Keratinocyte (primary cell): ENCODE measurements at regions not wholly inside any gene's neighbourhood (a gene's known extent, or its start where the extent isn't known, plus 50 kb on each side); places are given as distances from the start of the nearest gene placed in this dataset.

Experiments used
- EZH2 ChIP-seq: IDR thresholded peaks from one replicate; pipeline ENCODE4 v1.6.1; 2012; ENCODE audit warnings: inconsistent platforms, mild to moderate bottlenecking, low read length, moderate library complexity
- TF ChIP-seq, protein P1 (sequence below), 3 experiments: IDR thresholded peaks in 1 of 3; conservative IDR thresholded peaks in 1 of 3; optimal IDR thresholded peaks in 1 of 3; 2 replicates in 2 of 3; 3 replicates in 1 of 3; pipeline versions ENCODE3 to v1.5.1; 2011; ENCODE audit warnings: low read length in 3 of 3, mild to moderate bottlenecking in 3 of 3, moderate library complexity in 2 of 3, control low read depth in 1 of 3, inconsistent platforms in 1 of 3; ENCODE audit not compliant: insufficient read depth in 2 of 3; ENCODE audit errors: extremely low read depth in 1 of 3

DNA sequence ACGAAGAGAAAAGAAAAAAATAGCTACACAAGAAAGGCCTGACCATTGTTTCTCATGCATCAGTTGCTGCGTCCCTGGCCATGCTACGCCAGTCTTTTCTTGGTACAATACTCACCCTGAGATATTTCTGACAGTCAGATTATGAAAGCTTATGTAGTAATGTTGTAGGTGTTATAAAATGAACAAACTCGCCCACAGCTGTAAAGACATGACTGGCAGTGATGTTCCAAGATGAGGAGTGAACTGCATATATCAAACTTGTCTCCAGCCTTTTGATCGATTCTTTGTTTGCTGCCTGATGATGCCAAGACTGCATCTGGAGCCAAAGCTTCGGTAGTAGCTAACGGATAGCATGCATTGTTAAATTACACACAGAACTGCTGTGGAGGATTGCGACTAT is 822.7 kb downstream of the TUSC7 start:
- TF ChIP-seq, protein P1, sequence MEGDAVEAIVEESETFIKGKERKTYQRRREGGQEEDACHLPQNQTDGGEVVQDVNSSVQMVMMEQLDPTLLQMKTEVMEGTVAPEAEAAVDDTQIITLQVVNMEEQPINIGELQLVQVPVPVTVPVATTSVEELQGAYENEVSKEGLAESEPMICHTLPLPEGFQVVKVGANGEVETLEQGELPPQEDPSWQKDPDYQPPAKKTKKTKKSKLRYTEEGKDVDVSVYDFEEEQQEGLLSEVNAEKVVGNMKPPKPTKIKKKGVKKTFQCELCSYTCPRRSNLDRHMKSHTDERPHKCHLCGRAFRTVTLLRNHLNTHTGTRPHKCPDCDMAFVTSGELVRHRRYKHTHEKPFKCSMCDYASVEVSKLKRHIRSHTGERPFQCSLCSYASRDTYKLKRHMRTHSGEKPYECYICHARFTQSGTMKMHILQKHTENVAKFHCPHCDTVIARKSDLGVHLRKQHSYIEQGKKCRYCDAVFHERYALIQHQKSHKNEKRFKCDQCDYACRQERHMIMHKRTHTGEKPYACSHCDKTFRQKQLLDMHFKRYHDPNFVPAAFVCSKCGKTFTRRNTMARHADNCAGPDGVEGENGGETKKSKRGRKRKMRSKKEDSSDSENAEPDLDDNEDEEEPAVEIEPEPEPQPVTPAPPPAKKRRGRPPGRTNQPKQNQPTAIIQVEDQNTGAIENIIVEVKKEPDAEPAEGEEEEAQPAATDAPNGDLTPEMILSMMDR (optimal IDR thresholded peaks at IDR 0.05 in 1 of 3, IDR thresholded peaks at IDR 0.05 in 1 of 3, conservative IDR thresholded peaks at IDR 0.05 in 1 of 3; ENCODE audit: extremely low read depth in 1 of 3, insufficient read depth in 2 of 3, low read length in 3 of 3) = no peak
- TF ChIP-seq EZH2 = no peak
